ENCODE measurements at regions not wholly inside any gene's neighbourhood (a gene's known extent, or its start where the extent isn't known, plus 50 kb on each side); places are given as distances from the start of the nearest gene placed in this dataset.

- DNase-seq (ENCODE audit: extremely low read depth, low read depth): no peak
- no peak for TF ChIP-seq CTCF (IDR thresholded peaks at IDR 0.05; ENCODE audit: low read depth, low read length, missing control alignments)
- no peak overlapping the region for H3K4me3 ChIP-seq (replicated peaks; ENCODE audit: low read depth, low read length)
These were observed 126.5 kb upstream of the THBS1 start for GRCh38 chr15:39454189-39454986.

- no peak for TF ChIP-seq CTCF (IDR thresholded peaks at IDR 0.05; ENCODE audit: low read depth, low read length, missing control alignments)
- H3K4me3 ChIP-seq (replicated peaks; ENCODE audit: low read depth, low read length): no peak overlapping the region
- DNase-seq (ENCODE audit: extremely low read depth, low read depth): peak; percentile 85
These were observed 125.3 kb upstream of the THBS1 start for GRCh38 chr15:39455471-39455991.

- no peak for TF ChIP-seq CTCF (IDR thresholded peaks at IDR 0.05; ENCODE audit: low read depth, low read length, missing control alignments)
- no peak overlapping the region for H3K4me3 ChIP-seq (replicated peaks; ENCODE audit: low read depth, low read length)
- DNase-seq (ENCODE audit: extremely low read depth, low read depth): no peak
These were observed 124.7 kb upstream of the THBS1 start for GRCh38 chr15:39456159-39456558.

- no peak overlapping the region for H3K4me3 ChIP-seq (replicated peaks; ENCODE audit: low read depth, low read length)
- TF ChIP-seq CTCF (IDR thresholded peaks at IDR 0.05; ENCODE audit: low read depth, low read length, missing control alignments): no peak
- no peak for DNase-seq (ENCODE audit: extremely low read depth, low read depth)
These were observed 124.1 kb upstream of the THBS1 start for GRCh38 chr15:39456582-39457330.

GRCh38 chr15:39458131-39458530 is 122.7 kb upstream of the THBS1 start:
- no peak for TF ChIP-seq CTCF (IDR thresholded peaks at IDR 0.05; ENCODE audit: low read depth, low read length, missing control alignments)
- no peak for DNase-seq (ENCODE audit: extremely low read depth, low read depth)
- no peak overlapping the region for H3K4me3 ChIP-seq (replicated peaks; ENCODE audit: low read depth, low read length)

- TF ChIP-seq CTCF (IDR thresholded peaks at IDR 0.05; ENCODE audit: low read depth, low read length, missing control alignments): no peak
- DNase-seq (ENCODE audit: extremely low read depth, low read depth): no peak
- no peak overlapping the region for H3K4me3 ChIP-seq (replicated peaks; ENCODE audit: low read depth, low read length)
These were observed 121.3 kb upstream of the THBS1 start for GRCh38 chr15:39459548-39459947.

Data from HFF-Myc (cell line).